GM23338 (cell line): ENCODE measurements at regions not wholly inside any gene's neighbourhood (a gene's known extent, or its start where the extent isn't known, plus 50 kb on each side); places are given as distances from the start of the nearest gene placed in this dataset.
A peak's percentile ranks its signal among the peaks of the same experiment; 100 is the strongest.

Experiments
- ATAC-seq: fragments of 200-7000 bp; cut with Tn5 transposase; 3 replicates; pipeline ENCODE4 v1.9.1; 2020
- DNase-seq: peaks from one replicate; pipeline ENCODE4 v3.0.0-alpha.2; 2015; ENCODE audit warnings: low spot score
- H2AFZ ChIP-seq: fragments of 200-600 bp; sonication (generic); 2 replicates; pipeline ENCODE4 v1.8.0; 2016; ENCODE audit warnings: antibody characterized with exemption, mild to moderate bottlenecking, moderate library complexity
- H3F3A ChIP-seq: fragments of 200-600 bp; sonication (generic); replicated peaks from 2 replicates; pipeline ENCODE4 v1.8.0; 2017; ENCODE audit warnings: antibody characterized with exemption, mixed run types, low read depth
- H3K27ac ChIP-seq: fragments of 200-600 bp; sonication (generic); 2 replicates; pipeline ENCODE4 v1.6.1; 2016; ENCODE audit warnings: low read depth
- H3K27me3 ChIP-seq: fragments of 200-600 bp; sonication (generic); 2 replicates; pipeline ENCODE4 v1.8.0; 2016; ENCODE audit warnings: mild to moderate bottlenecking, mixed run types, moderate library complexity; ENCODE audit not compliant: insufficient read depth
- H3K36me3 ChIP-seq: fragments of 200-600 bp; sonication (generic); 2 replicates; pipeline ENCODE4 v1.8.0; 2016; ENCODE audit warnings: mild to moderate bottlenecking; ENCODE audit not compliant: insufficient read depth
- H3K4me1 ChIP-seq: fragments of 200-600 bp; sonication (generic); 2 replicates; pipeline ENCODE4 v1.8.0; 2016; ENCODE audit warnings: mild to moderate bottlenecking, moderate library complexity; ENCODE audit not compliant: insufficient read depth
- H3K4me2 ChIP-seq: fragments of 200-600 bp; sonication (generic); 2 replicates; pipeline ENCODE4 v1.7.1; 2017; ENCODE audit warnings: mixed run types
- H3K4me3 ChIP-seq: fragments of 200-600 bp; sonication (generic); 2 replicates; pipeline ENCODE4 v1.6.1; 2016; ENCODE audit warnings: mixed run types
- H3K79me2 ChIP-seq: fragments of 200-600 bp; sonication (generic); replicated peaks from 2 replicates; pipeline ENCODE4 v1.8.0; 2017; ENCODE audit warnings: mild to moderate bottlenecking; ENCODE audit not compliant: insufficient read depth
- H3K9me2 ChIP-seq: fragments of 200-600 bp; sonication (generic); 2 replicates; pipeline ENCODE4 v1.8.0; 2017; ENCODE audit not compliant: insufficient read depth
- H4K20me1 ChIP-seq: fragments of 200-600 bp; sonication (generic); replicated peaks from 2 replicates; pipeline ENCODE4 v1.8.0; 2017; ENCODE audit warnings: mild to moderate bottlenecking; ENCODE audit not compliant: insufficient read depth
- H3K27ac Mint-ChIP-seq: 2 replicates; pipeline ENCODE4 v1.8.0; 2020; ENCODE audit warnings: inconsistent platforms, mild to moderate bottlenecking, moderate library complexity, mixed read lengths
- H3K27me3 Mint-ChIP-seq: 3 replicates; pipeline ENCODE4 v1.8.0; 2022; ENCODE audit warnings: low read depth, mild to moderate bottlenecking, moderate library complexity, mixed read lengths, inconsistent platforms; ENCODE audit not compliant: insufficient read depth, poor library complexity
- H3K36me3 Mint-ChIP-seq: 3 replicates; pipeline ENCODE4 v1.8.0; 2021; ENCODE audit warnings: low read depth, mild to moderate bottlenecking, inconsistent platforms, moderate library complexity, mixed read lengths
- H3K4me1 Mint-ChIP-seq: 3 replicates; pipeline ENCODE4 v1.8.0; 2020; ENCODE audit warnings: mild to moderate bottlenecking, inconsistent platforms, mixed read lengths
- H3K4me3 Mint-ChIP-seq: 3 replicates; pipeline ENCODE4 v1.8.0; 2021; ENCODE audit warnings: moderate library complexity, mild to moderate bottlenecking, inconsistent platforms, mixed read lengths
- H3K9me3 Mint-ChIP-seq: 3 replicates; pipeline ENCODE4 v1.8.0; 2020; ENCODE audit warnings: moderate library complexity, mild to moderate bottlenecking, inconsistent platforms, mixed read lengths
- CREB1 ChIP-seq: fragments of 250-450 bp; sonication (Bioruptor Pico); IDR thresholded peaks from 2 replicates; pipeline ENCODE4 v1.5.0; 2020; ENCODE audit warnings: low read depth, mild to moderate bottlenecking, moderate library complexity
- CTCF ChIP-seq, 2 experiments: fragments of 200-600 bp in 1 of 2; sonication (generic) in 1 of 2; conservative IDR thresholded peaks; 2 replicates each; pipeline versions ENCODE4 v1.5.1 to v1.6.1; 2016 to 2017; ENCODE audit warnings: antibody characterized with exemption in 2 of 2, low read depth in 2 of 2, mild to moderate bottlenecking in 2 of 2, moderate library complexity in 1 of 2
- ETS1 ChIP-seq: IDR thresholded peaks from 2 replicates; pipeline ENCODE4 v1.6.1; 2016; ENCODE audit warnings: antibody characterized with exemption
- EZH2 ChIP-seq: fragments of 200-600 bp; sonication (generic); IDR thresholded peaks from one replicate; pipeline ENCODE4 v1.8.0; 2017; ENCODE audit warnings: antibody characterized with exemption, mild to moderate bottlenecking, low read depth; ENCODE audit not compliant: unreplicated experiment
- EZH2phosphoT487 ChIP-seq: fragments of 200-600 bp; sonication (generic); IDR thresholded peaks from one replicate; pipeline ENCODE4 v1.8.1; 2018; ENCODE audit warnings: antibody characterized with exemption; ENCODE audit not compliant: unreplicated experiment
- JUNB ChIP-seq: IDR thresholded peaks from one replicate; pipeline ENCODE4 v1.6.1; 2016; ENCODE audit warnings: antibody characterized with exemption; ENCODE audit not compliant: unreplicated experiment
- NANOG ChIP-seq: IDR thresholded peaks from 2 replicates; pipeline ENCODE4 v1.6.1; 2016; ENCODE audit warnings: antibody characterized with exemption, borderline replicate concordance
- POLR2AphosphoS5 ChIP-seq: IDR thresholded peaks from 2 replicates; pipeline ENCODE4 v1.6.1; 2016; ENCODE audit warnings: antibody characterized with exemption, low read depth
- REST ChIP-seq: IDR thresholded peaks from one replicate; pipeline ENCODE4 v1.6.1; 2018; ENCODE audit warnings: antibody characterized with exemption; ENCODE audit not compliant: unreplicated experiment
- STAT1 ChIP-seq: IDR thresholded peaks from one replicate; pipeline ENCODE4 v1.6.1; 2016; ENCODE audit warnings: antibody characterized with exemption; ENCODE audit not compliant: unreplicated experiment
- ZNF114 ChIP-seq: fragments of 250-450 bp; sonication (Bioruptor Pico); IDR thresholded peaks from 2 replicates; pipeline ENCODE4 v1.5.0; 2020; ENCODE audit warnings: mild to moderate bottlenecking, moderate library complexity
- ZNF331 ChIP-seq: fragments of 250-450 bp; sonication (Bioruptor Pico); IDR thresholded peaks from 2 replicates; pipeline ENCODE4 v1.5.0; 2020; ENCODE audit warnings: low read depth, mild to moderate bottlenecking, moderate library complexity
- ZNF462 ChIP-seq: fragments of 250-450 bp; sonication (Bioruptor Pico); IDR thresholded peaks from 2 replicates; pipeline ENCODE4 v1.5.0; 2020; ENCODE audit warnings: mild to moderate bottlenecking, moderate library complexity

- peak overlapping the region; percentile 50; the same call in 1 of the 2 replicates for H2AFZ ChIP-seq
- H3K4me1 ChIP-seq: no peaks in the 10 kb centered on the region
- peaks cover 6% of the 10 kb centered on the region; the same call in 2 of the 3 replicates for H3K4me1 Mint-ChIP-seq
- TF ChIP-seq NANOG (no peak), EZH2 (no peak), JUNB (no peak), CREB1 (CRISPR knock-in tag) (no peak), ZNF331 (CRISPR knock-in tag) (no peak), REST (no peak), STAT1 (no peak), CTCF (conservative IDR thresholded peaks at IDR 0.05; ENCODE audit: low read depth in 2 of 2) (no peak), POLR2AphosphoS5 (no peak), ZNF114 (CRISPR knock-in tag) (no peak), EZH2phosphoT487 (no peak), ETS1 (no peak), ZNF462 (no peak)
- 0 out of 2 replicates have a peak, but pooled peaks cover 8% of the 10 kb centered on the region for H3K9me2 ChIP-seq
- no peaks in the 10 kb centered on the region for H3K27me3 Mint-ChIP-seq
- H3K4me3 Mint-ChIP-seq: no peak overlapping the region
- H3K27ac ChIP-seq: no peak overlapping the region
- no peaks in the 10 kb centered on the region for H3F3A ChIP-seq
- H3K27ac Mint-ChIP-seq: no peak overlapping the region; the same call in 1 of the 2 replicates
- H3K79me2 ChIP-seq: no peaks in the 10 kb centered on the region
- H3K27me3 ChIP-seq: no peaks in the 10 kb centered on the region
- H3K9me3 Mint-ChIP-seq: no peaks in the 10 kb centered on the region
- no peak overlapping the region for H3K4me2 ChIP-seq
- H3K36me3 ChIP-seq: no peaks in the 10 kb centered on the region
- no peaks in the 10 kb centered on the region for H4K20me1 ChIP-seq
- ATAC-seq (no peak), DNase-seq (no peak)
- H3K36me3 Mint-ChIP-seq: no peaks in the 10 kb centered on the region
- H3K4me3 ChIP-seq: no peak overlapping the region
These were observed 405.3 kb upstream of the SUCLG2 start for GRCh38 chr3:68059628-68060152.
